ENCODE measurements at regions not wholly inside any gene's neighbourhood (a gene's known extent, or its start where the extent isn't known, plus 50 kb on each side); places are given as distances from the start of the nearest gene placed in this dataset.

DNA sequence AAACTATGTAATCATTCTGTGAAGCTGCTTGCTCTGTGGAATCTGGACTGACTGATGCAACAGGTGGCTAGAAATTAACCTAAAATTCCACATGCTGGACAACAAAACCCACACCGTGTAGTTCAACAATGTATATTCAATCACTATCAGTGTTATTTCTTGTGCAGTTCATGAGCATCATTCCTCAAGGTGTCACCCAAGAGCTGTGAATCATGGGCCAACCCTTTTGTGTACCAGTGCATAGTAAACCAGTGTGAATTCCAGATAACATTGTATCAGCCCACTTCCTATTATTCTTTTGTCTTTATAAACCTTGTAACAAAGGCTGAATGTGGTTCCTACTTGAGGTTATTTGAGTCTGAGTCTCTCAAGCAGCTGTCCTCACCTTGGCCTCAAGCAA lies 905.2 kb upstream of the ZNF722 start (continued):
- TF ChIP-seq, protein P1, sequence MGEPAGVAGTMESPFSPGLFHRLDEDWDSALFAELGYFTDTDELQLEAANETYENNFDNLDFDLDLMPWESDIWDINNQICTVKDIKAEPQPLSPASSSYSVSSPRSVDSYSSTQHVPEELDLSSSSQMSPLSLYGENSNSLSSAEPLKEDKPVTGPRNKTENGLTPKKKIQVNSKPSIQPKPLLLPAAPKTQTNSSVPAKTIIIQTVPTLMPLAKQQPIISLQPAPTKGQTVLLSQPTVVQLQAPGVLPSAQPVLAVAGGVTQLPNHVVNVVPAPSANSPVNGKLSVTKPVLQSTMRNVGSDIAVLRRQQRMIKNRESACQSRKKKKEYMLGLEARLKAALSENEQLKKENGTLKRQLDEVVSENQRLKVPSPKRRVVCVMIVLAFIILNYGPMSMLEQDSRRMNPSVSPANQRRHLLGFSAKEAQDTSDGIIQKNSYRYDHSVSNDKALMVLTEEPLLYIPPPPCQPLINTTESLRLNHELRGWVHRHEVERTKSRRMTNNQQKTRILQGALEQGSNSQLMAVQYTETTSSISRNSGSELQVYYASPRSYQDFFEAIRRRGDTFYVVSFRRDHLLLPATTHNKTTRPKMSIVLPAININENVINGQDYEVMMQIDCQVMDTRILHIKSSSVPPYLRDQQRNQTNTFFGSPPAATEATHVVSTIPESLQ (CRISPR knock-in tag; IDR thresholded peaks at IDR 0.05), result no peak
- no peak for TF ChIP-seq FOXJ3 (CRISPR knock-in tag; IDR thresholded peaks at IDR 0.05; ENCODE audit: borderline replicate concordance)

DNA sequence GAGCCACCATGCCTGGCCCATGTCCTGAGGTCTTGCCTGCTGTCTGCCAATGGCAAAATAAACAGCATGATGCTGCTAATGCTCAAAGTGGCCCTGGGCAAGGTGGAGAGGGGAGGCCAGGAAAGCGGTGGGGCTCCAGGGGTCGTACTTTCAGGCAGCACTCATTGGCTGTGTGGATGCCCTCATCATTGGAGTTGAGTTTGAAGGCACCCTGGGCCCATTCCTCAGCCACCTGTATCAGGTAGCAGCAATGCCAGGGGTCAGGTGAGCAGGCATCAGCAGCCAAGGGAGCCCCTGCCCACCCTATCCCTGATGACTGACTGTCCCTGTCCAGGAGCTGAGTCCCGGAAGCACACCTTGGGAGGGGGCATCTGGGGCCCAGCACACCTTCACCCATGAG lies 902.5 kb upstream of the ZNF722 start:
- Mint-ChIP-seq H3K4me1 (no peaks in the 10 kb centered on the region), H3K27ac (no peak overlapping the region), H3K9me3 (peaks cover 62% of the 10 kb centered on the region), H3K36me3 (peaks cover 65% of the 10 kb centered on the region), H3K27me3 (ENCODE audit: low read depth) (peaks cover 5% of the 10 kb centered on the region), H3K4me3 (no peak overlapping the region)
- DNase-seq (ENCODE audit: low spot score) (no peak), ATAC-seq (no peak)
- CTCF ChIA-PET, result no interaction called here
- TF ChIP-seq ZBTB21 (CRISPR knock-in tag; IDR thresholded peaks at IDR 0.05; ENCODE audit: borderline replicate concordance) (no peak), SP1 (CRISPR knock-in tag; conservative IDR thresholded peaks at IDR 0.05) (no peak), NFATC4 (CRISPR knock-in tag; IDR thresholded peaks at IDR 0.05) (no peak), ETV6 (CRISPR knock-in tag; IDR thresholded peaks at IDR 0.05) (no peak), ZNF232 (CRISPR knock-in tag; IDR thresholded peaks at IDR 0.05) (no peak), RELA (CRISPR knock-in tag; IDR thresholded peaks at IDR 0.05; ENCODE audit: borderline replicate concordance) (no peak), NFE2L1 (CRISPR knock-in tag; IDR thresholded peaks at IDR 0.05) (no peak), NFYB (CRISPR knock-in tag; conservative IDR thresholded peaks at IDR 0.05; ENCODE audit: low read depth) (no peak), JUN (CRISPR knock-in tag; IDR thresholded peaks at IDR 0.05) (no peak), MYBL2 (CRISPR knock-in tag; IDR thresholded peaks at IDR 0.05) (no peak), ZNF423 (CRISPR knock-in tag; IDR thresholded peaks at IDR 0.05) (no peak)
- TF ChIP-seq, protein P2, sequence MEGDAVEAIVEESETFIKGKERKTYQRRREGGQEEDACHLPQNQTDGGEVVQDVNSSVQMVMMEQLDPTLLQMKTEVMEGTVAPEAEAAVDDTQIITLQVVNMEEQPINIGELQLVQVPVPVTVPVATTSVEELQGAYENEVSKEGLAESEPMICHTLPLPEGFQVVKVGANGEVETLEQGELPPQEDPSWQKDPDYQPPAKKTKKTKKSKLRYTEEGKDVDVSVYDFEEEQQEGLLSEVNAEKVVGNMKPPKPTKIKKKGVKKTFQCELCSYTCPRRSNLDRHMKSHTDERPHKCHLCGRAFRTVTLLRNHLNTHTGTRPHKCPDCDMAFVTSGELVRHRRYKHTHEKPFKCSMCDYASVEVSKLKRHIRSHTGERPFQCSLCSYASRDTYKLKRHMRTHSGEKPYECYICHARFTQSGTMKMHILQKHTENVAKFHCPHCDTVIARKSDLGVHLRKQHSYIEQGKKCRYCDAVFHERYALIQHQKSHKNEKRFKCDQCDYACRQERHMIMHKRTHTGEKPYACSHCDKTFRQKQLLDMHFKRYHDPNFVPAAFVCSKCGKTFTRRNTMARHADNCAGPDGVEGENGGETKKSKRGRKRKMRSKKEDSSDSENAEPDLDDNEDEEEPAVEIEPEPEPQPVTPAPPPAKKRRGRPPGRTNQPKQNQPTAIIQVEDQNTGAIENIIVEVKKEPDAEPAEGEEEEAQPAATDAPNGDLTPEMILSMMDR (IDR thresholded peaks at IDR 0.05), result no peak
- TF ChIP-seq, protein P3, sequence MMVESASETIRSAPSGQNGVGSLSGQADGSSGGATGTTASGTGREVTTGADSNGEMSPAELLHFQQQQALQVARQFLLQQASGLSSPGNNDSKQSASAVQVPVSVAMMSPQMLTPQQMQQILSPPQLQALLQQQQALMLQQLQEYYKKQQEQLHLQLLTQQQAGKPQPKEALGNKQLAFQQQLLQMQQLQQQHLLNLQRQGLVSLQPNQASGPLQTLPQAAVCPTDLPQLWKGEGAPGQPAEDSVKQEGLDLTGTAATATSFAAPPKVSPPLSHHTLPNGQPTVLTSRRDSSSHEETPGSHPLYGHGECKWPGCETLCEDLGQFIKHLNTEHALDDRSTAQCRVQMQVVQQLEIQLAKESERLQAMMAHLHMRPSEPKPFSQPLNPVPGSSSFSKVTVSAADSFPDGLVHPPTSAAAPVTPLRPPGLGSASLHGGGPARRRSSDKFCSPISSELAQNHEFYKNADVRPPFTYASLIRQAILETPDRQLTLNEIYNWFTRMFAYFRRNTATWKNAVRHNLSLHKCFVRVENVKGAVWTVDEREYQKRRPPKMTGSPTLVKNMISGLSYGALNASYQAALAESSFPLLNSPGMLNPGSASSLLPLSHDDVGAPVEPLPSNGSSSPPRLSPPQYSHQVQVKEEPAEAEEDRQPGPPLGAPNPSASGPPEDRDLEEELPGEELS (CRISPR knock-in tag; IDR thresholded peaks at IDR 0.05), result no peak
- TF ChIP-seq, protein P4, sequence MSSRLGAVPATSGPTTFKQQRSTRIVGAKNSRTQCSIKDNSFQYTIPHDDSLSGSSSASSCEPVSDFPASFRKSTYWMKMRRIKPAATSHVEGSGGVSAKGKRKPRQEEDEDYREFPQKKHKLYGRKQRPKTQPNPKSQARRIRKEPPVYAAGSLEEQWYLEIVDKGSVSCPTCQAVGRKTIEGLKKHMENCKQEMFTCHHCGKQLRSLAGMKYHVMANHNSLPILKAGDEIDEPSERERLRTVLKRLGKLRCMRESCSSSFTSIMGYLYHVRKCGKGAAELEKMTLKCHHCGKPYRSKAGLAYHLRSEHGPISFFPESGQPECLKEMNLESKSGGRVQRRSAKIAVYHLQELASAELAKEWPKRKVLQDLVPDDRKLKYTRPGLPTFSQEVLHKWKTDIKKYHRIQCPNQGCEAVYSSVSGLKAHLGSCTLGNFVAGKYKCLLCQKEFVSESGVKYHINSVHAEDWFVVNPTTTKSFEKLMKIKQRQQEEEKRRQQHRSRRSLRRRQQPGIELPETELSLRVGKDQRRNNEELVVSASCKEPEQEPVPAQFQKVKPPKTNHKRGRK (CRISPR knock-in tag; IDR thresholded peaks at IDR 0.05; ENCODE audit: borderline replicate concordance), result no peak
- TF ChIP-seq, protein P5, sequence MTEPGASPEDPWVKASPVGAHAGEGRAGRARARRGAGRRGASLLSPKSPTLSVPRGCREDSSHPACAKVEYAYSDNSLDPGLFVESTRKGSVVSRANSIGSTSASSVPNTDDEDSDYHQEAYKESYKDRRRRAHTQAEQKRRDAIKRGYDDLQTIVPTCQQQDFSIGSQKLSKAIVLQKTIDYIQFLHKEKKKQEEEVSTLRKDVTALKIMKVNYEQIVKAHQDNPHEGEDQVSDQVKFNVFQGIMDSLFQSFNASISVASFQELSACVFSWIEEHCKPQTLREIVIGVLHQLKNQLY (CRISPR knock-in tag; IDR thresholded peaks at IDR 0.05), result no peak
- TF ChIP-seq, protein P6, sequence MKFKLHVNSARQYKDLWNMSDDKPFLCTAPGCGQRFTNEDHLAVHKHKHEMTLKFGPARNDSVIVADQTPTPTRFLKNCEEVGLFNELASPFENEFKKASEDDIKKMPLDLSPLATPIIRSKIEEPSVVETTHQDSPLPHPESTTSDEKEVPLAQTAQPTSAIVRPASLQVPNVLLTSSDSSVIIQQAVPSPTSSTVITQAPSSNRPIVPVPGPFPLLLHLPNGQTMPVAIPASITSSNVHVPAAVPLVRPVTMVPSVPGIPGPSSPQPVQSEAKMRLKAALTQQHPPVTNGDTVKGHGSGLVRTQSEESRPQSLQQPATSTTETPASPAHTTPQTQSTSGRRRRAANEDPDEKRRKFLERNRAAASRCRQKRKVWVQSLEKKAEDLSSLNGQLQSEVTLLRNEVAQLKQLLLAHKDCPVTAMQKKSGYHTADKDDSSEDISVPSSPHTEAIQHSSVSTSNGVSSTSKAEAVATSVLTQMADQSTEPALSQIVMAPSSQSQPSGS (CRISPR knock-in tag; IDR thresholded peaks at IDR 0.05; ENCODE audit: borderline replicate concordance, low read depth), result no peak
- TF ChIP-seq, protein P7, sequence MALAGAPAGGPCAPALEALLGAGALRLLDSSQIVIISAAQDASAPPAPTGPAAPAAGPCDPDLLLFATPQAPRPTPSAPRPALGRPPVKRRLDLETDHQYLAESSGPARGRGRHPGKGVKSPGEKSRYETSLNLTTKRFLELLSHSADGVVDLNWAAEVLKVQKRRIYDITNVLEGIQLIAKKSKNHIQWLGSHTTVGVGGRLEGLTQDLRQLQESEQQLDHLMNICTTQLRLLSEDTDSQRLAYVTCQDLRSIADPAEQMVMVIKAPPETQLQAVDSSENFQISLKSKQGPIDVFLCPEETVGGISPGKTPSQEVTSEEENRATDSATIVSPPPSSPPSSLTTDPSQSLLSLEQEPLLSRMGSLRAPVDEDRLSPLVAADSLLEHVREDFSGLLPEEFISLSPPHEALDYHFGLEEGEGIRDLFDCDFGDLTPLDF (CRISPR knock-in tag; IDR thresholded peaks at IDR 0.05), result no peak
- POLR2A ChIA-PET, result no interaction called here

Measured in WTC11 (cell line).